Ascending aorta (tissue), 2 donors: ENCODE measurements at regions not wholly inside any gene's neighbourhood (a gene's known extent, or its start where the extent isn't known, plus 50 kb on each side); places are given as distances from the start of the nearest gene placed in this dataset.

Experiments
- DNase-seq, 2 donors: peaks; one replicate each; pipeline ENCODE4 v3.0.0-alpha.2; 2019; ENCODE audit warnings: low spot score in 2 of 2
- H3K27ac ChIP-seq, 2 donors: fragments of 200-600 bp; sonication (generic); one replicate each; pipeline ENCODE4 v1.5.1; 2016 to 2017; ENCODE audit warnings: mild to moderate bottlenecking in 1 of 2
- H3K27me3 ChIP-seq: fragments of 200-600 bp; sonication (generic); one replicate; pipeline ENCODE4 v1.5.1; 2017
- H3K36me3 ChIP-seq, 2 donors: fragments of 200-600 bp; sonication (generic); one replicate each; pipeline ENCODE4 v1.5.1; 2016
- H3K4me1 ChIP-seq, 2 donors: fragments of 200-600 bp; sonication (generic); one replicate each; pipeline ENCODE4 v1.5.1; 2016 to 2017; ENCODE audit warnings: mild to moderate bottlenecking in 1 of 2
- H3K4me3 ChIP-seq, 2 donors: fragments of 200-600 bp; sonication (generic); one replicate each; pipeline ENCODE4 v1.5.1; 2016 to 2017; ENCODE audit warnings: mild to moderate bottlenecking in 1 of 2
- H3K9me3 ChIP-seq, 2 donors: fragments of 200-600 bp; sonication (generic); one replicate each; pipeline ENCODE4 v1.5.1; 2016
- CTCF ChIP-seq, 3 experiments: fragments of 200-600 bp in 2 of 3; fragments of 450-650 bp in 1 of 3; sonication (generic) in 2 of 3; IDR thresholded peaks; one replicate each; pipeline ENCODE4 v1.5.1; 2016 to 2019; ENCODE audit warnings: antibody characterized with exemption in 3 of 3, mild to moderate bottlenecking in 1 of 3, moderate library complexity in 1 of 3
- intact Hi-C: fragments of 100-400 bp; cut with DNase I; formaldehyde crosslinking; loops from one replicate; pipeline ENCODE4 v1.15.1; 2023

- Histone ChIP-seq H3K36me3 (no peaks in the 10 kb centered on the region), H3K27ac (no peak overlapping the region), H3K27me3 (no peaks in the 10 kb centered on the region), H3K9me3 (no peaks in the 10 kb centered on the region), H3K4me1 (no peaks in the 10 kb centered on the region), H3K4me3 (no peak overlapping the region)
- DNase-seq = no peak
- TF ChIP-seq CTCF (IDR thresholded peaks at IDR 0.05) = no peak
- intact Hi-C loops = no loop called here
Observed at GRCh38 chr3:182739619-182740018, 53.7 kb upstream of the ATP11B start.

GRCh38 chr3:182740710-182741109 lies 52.6 kb upstream of the ATP11B start:
- Histone ChIP-seq H3K9me3 (no peaks in the 10 kb centered on the region), H3K4me3 (no peak overlapping the region), H3K27ac (no peak overlapping the region), H3K4me1 (no peaks in the 10 kb centered on the region), H3K27me3 (no peaks in the 10 kb centered on the region), H3K36me3 (no peaks in the 10 kb centered on the region)
- intact Hi-C loops = no loop called here
- TF ChIP-seq CTCF (IDR thresholded peaks at IDR 0.05) = no peak
- DNase-seq = no peak

- Histone ChIP-seq H3K27me3 (no peaks in the 10 kb centered on the region), H3K4me3 (no peak overlapping the region), H3K4me1 (no peaks in the 10 kb centered on the region), H3K9me3 (no peaks in the 10 kb centered on the region), H3K36me3 (no peaks in the 10 kb centered on the region), H3K27ac (no peak overlapping the region)
- no peak for DNase-seq
- intact Hi-C loops = no loop called here
- TF ChIP-seq CTCF (IDR thresholded peaks at IDR 0.05) = no peak
Observed at GRCh38 chr3:182741214-182741613, 52.1 kb upstream of the ATP11B start.
